ENCODE measurements at regions not wholly inside any gene's neighbourhood (a gene's known extent, or its start where the extent isn't known, plus 50 kb on each side); places are given as distances from the start of the nearest gene placed in this dataset.

DNA sequence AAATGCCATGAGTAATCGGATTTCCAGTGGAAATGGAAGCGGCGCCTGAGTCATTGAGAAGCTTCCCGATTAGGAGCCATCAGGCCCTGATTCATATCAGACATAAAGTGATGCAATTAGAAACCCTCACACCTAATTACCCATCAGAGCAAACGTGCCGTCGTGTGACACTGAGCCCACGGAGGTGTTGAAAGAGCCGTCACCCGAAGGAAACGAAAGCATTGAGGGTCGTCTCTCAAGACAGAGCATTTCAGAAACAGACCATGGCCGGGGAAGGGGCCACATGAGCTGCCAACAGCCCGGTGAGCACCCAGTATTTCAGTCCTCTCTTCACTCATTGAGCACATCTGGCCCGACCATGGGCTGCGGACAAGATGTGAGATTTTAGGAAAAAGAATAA is 829.3 kb downstream of the TBC1D22A start:
- WGBS, 2 experiments (ENCODE audit: extremely low coverage in 2 of 2, insufficient read length in 1 of 2) = no CpG with 5 or more reads among the region's 16 CpGs

More for the DNA sequence above, 829.3 kb downstream of the TBC1D22A start:
- Histone ChIP-seq H3K23ac (ENCODE audit: low read depth, low read length) (no peak overlapping the region), H3K9ac (ENCODE audit: low read depth, low read length) (no peak overlapping the region), H2AK9ac (replicated peaks; ENCODE audit: low read depth, low read length, poor library complexity) (no peak overlapping the region), H4K20me1 (ENCODE audit: insufficient read depth, low read length) (no peaks in the 10 kb centered on the region), H3K4me2 (ENCODE audit: low read depth, low read length) (no peak overlapping the region), H4K91ac (ENCODE audit: insufficient read depth, low read depth, low read length) (no peak overlapping the region), H3K79me1 (ENCODE audit: low read depth in 1 of 2, low read length in 2 of 2) (no peaks in the 10 kb centered on the region), H3K36me3 (ENCODE audit: control insufficient read depth, insufficient read depth, low read length) (no peaks in the 10 kb centered on the region), H3K27me3 (ENCODE audit: control insufficient read depth, insufficient read depth, low read length) (no peaks in the 10 kb centered on the region), H3K56ac (ENCODE audit: extremely low read depth, insufficient read depth, low read length) (no peak overlapping the region), H3K4me3 (ENCODE audit: insufficient read depth, low read depth, low read length) (no peak overlapping the region), H3K4me1 (ENCODE audit: control insufficient read depth, insufficient read depth, low read length) (no peaks in the 10 kb centered on the region), H2AFZ (replicated peaks; ENCODE audit: low read length, poor library complexity) (no peak overlapping the region), H2BK15ac (ENCODE audit: low read depth, low read length) (no peak overlapping the region), H4K8ac (ENCODE audit: low read depth in 2 of 2, low read length in 2 of 2) (no peak overlapping the region), H3K9me3 (ENCODE audit: control insufficient read depth, insufficient read depth, low read length) (peaks cover 59% of the 10 kb centered on the region), H2BK120ac (ENCODE audit: low read depth, low read length) (no peak overlapping the region), H2BK20ac (ENCODE audit: low read depth, low read length) (no peak overlapping the region), H4K5ac (ENCODE audit: low read depth, low read length) (no peak overlapping the region), H3K18ac (ENCODE audit: low read depth, low read length) (no peak overlapping the region), H3K14ac (replicated peaks; ENCODE audit: low read depth, low read length) (no peak overlapping the region), H3K27ac (ENCODE audit: insufficient read depth, low read length) (no peak overlapping the region), H2AK5ac (ENCODE audit: low read depth, low read length) (no peak overlapping the region), H2BK5ac (ENCODE audit: low read depth, low read length, poor library complexity, severe bottlenecking) (no peak overlapping the region), H3K9me1 (ENCODE audit: insufficient read depth, low read length) (no peaks in the 10 kb centered on the region), H3K4ac (ENCODE audit: low read depth, low read length) (no peak overlapping the region)
- TF ChIP-seq CTCF (conservative IDR thresholded peaks at IDR 0.05; ENCODE audit: low read depth, low read length) (no peak), RFX5 (IDR thresholded peaks at IDR 0.05; ENCODE audit: low read depth, low read length) (no peak), MXI1 (IDR thresholded peaks at IDR 0.05; ENCODE audit: borderline replicate concordance, low read depth, low read length) (no peak), POLR2A (IDR thresholded peaks at IDR 0.05; ENCODE audit: low read depth, low read length) (no peak), CHD1 (IDR thresholded peaks at IDR 0.05; ENCODE audit: low read depth, low read length) (no peak)
- TF ChIP-seq, protein P1, sequence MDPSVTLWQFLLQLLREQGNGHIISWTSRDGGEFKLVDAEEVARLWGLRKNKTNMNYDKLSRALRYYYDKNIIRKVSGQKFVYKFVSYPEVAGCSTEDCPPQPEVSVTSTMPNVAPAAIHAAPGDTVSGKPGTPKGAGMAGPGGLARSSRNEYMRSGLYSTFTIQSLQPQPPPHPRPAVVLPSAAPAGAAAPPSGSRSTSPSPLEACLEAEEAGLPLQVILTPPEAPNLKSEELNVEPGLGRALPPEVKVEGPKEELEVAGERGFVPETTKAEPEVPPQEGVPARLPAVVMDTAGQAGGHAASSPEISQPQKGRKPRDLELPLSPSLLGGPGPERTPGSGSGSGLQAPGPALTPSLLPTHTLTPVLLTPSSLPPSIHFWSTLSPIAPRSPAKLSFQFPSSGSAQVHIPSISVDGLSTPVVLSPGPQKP (IDR thresholded peaks at IDR 0.05; ENCODE audit: borderline replicate concordance, low read depth, low read length) = no peak
- intact Hi-C loops (cut with micrococcal nuclease) = no loop called here
- no TSS peak for BruUV-seq (replicated peaks)
- POLR2A ChIA-PET (ENCODE audit: unreplicated experiment) = no interaction called here
- ATAC-seq (ENCODE audit: low read depth) (no peak), DNase-seq (no peak)
- CTCF ChIA-PET = no interaction called here
- dilution Hi-C loops (cut with HindIII; ENCODE audit: low sequenced_read_pairs, unreplicated experiment) = no loop called here
- in situ Hi-C loops (cut with MboI; ENCODE audit: low sequenced_read_pairs) = loop anchor here (5.0 kb wide), 1 partner anchor 1974 kb away; no protein-coding TSS in a partner anchor

Data from IMR-90 (cell line).